ENCODE measurements at regions not wholly inside any gene's neighbourhood (a gene's known extent, or its start where the extent isn't known, plus 50 kb on each side); places are given as distances from the start of the nearest gene placed in this dataset.
A peak's percentile ranks its signal among the peaks of the same experiment; 100 is the strongest.

DNA sequence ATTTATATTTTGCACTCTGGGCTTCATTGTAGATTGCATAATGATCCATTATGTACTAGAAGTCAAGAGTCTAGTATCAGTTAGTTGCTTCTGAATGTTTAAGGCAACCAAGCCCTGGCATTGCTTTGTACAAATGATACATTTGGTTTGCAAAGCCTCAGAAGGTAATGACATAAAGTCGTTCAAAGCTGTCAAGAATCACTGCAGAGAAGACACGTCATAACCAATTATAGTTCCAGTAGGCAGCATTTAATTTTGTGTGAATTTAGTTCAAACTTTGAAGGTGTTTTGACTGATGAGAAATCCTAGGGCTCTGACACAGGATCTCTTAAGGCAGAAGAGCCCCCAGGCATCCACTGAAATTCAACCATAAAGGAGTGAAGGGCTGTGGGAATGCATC, 163.0 kb upstream of the KRR1 start:
- in situ Hi-C loops (cut with MboI; ENCODE audit: low pct_unique_long_range_greater_than_20kb in 2 of 9, low sequenced_read_pairs in 9 of 9, unreplicated experiment in 9 of 9), result no loop called here
- Histone ChIP-seq H3K4me1 (replicated peaks in 1 of 2) (peaks cover 8 to 22% of the 10 kb centered on the region in 2 donors), H3K27ac (no peak overlapping the region), H3K4me3 (no peak overlapping the region)
- WGBS, 10 experiments, result 50 to 100% (median 92%) methylated on average over 2 of the region's 2 CpGs; no CpG with 5 or more reads in 4 of the 10 experiments
- ATAC-seq (replicated peaks in 6 of 8), result no peak

DNA sequence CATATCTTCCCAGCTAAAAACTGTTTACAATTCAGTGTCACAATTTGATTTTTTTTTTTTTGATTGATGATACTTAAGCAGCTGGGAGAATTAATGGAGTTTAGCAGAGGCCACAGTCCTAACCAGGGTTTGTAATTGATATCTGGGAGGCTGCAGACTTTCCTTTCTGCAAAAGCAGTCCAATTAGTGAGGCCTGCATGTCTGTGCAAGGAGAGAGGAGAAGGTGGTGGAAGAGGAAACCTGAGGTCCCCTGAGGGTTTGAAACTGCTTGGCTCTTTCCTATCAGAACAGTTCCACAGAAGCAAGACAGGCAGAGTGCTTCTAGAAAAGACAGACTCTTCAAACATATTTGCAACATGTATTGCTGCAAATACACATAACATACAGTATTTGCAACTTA, 160.8 kb upstream of the KRR1 start:
- in situ Hi-C loops (cut with MboI; ENCODE audit: low pct_unique_long_range_greater_than_20kb in 2 of 9, low sequenced_read_pairs in 9 of 9, unreplicated experiment in 9 of 9), result no loop called here
- peak in 4 of 8 experiments; percentile 58 to 92 (median 82) for ATAC-seq (replicated peaks in 6 of 8)
- no peak overlapping the region for H3K27ac ChIP-seq
- H3K4me3 ChIP-seq, result no peak overlapping the region
- peaks cover 5 to 16% of the 10 kb centered on the region in 2 donors for H3K4me1 ChIP-seq (replicated peaks in 1 of 2)

DNA sequence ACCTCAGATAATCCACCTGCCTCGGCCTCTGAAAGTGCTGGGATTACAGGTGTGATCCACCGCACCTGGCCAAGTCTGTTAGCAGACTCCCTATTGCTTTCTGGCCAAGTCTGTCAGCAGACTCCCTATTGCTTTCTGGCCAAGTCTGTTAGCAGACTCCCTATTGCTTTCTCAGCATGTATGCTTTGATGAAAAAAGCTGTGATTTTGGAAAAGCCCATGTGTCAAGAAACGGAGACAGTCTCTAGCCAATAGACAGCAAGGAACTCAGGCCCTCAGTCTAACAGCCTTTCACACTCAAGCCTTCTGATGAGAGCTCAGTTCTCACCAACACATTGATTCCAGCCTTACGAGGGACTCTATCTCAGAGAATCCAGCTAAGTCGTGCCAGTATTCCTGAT, 158.8 kb upstream of the KRR1 start:
- no peak for ATAC-seq (replicated peaks in 6 of 8)
- no peak overlapping the region for H3K27ac ChIP-seq
- 55 to 100% (median 79%) methylated on average over 1 to 5 of the region's 5 CpGs; no CpG with 5 or more reads in 2 of the 10 experiments for WGBS, 10 experiments
- no peak overlapping the region for H3K4me3 ChIP-seq
- H3K4me1 ChIP-seq (replicated peaks in 1 of 2), result peaks cover 11 to 20% of the 10 kb centered on the region in 2 donors
- in situ Hi-C loops (cut with MboI; ENCODE audit: low pct_unique_long_range_greater_than_20kb in 2 of 9, low sequenced_read_pairs in 9 of 9, unreplicated experiment in 9 of 9), result no loop called here

DNA sequence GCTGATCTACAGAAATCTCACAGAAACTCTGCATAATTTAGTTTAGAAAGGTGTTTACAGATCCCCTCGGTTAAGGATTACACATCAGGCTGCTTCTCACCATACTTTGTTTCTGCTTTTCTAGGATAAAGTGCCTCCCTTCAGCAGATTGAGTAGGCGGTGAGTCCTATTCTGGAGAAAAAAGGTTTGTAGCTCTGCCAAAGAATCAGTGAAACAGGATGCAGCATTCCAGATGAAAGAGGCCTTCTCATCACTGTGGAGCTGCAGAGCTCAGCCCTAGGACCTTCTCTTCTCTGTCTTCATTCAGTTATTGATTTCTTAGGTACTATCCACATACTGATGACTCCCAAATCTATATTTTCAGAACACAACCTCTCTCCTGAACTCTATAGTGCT, 155.5 kb upstream of the KRR1 start:
- H3K4me1 ChIP-seq (replicated peaks in 1 of 2), result peaks cover 8 to 9% of the 10 kb centered on the region in 2 donors
- H3K27ac ChIP-seq, result no peak overlapping the region
- peak in 1 of 8 experiments; percentile 13 for ATAC-seq (replicated peaks in 6 of 8)
- 0 to 100% (median 40%) methylated on average over 1 to 2 of the region's 2 CpGs; no CpG with 5 or more reads in 1 of the 10 experiments for WGBS, 10 experiments
- no peak overlapping the region for H3K4me3 ChIP-seq
- in situ Hi-C loops (cut with MboI; ENCODE audit: low pct_unique_long_range_greater_than_20kb in 2 of 9, low sequenced_read_pairs in 9 of 9, unreplicated experiment in 9 of 9), result no loop called here

DNA sequence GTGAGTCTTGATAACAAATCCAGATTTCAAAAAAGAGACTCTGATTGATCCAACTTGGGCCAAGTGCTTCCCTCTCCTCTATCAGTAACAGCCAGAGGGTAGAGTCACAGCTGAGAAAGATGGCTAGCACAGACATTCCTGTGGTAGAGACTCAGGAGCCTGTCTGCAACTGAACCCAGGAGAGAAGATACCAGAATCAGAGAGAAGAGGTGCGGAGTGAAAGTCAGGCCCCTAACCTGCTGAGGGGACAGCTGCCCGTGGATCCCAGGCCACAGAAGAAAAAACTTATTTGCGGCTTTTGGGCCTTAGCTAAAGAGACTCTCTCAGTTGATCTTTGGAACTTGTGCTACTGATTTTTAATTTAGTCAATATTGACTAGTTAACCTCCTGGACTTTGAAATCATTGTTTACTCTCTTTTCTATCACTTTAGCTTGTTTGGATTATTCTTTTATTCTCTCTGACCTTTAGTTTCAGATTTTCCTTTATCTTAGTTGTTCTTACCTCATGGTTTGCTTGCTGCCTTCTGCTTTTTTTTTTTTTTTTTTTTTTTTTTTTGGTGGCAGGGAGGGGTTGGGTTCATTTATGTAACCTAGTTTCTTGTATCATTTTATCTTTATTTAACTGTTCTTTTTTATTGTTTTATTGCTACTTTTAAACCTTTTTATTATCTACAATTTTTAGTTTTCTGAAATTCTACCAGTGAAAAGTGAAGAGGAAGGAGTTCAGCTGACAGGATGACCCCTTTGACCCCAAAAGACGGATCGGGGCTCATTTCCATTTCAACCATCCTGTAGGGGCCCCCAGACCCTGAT, 154.9 kb upstream of the KRR1 start:
- WGBS, 10 experiments, result 7 to 90% (median 55%) methylated on average over 2 to 5 of the region's 5 CpGs
- in situ Hi-C loops (cut with MboI; ENCODE audit: low pct_unique_long_range_greater_than_20kb in 2 of 9, low sequenced_read_pairs in 9 of 9, unreplicated experiment in 9 of 9), result no loop called here
- Histone ChIP-seq H3K4me1 (replicated peaks in 1 of 2) (peaks cover 7 to 9% of the 10 kb centered on the region in 2 donors), H3K27ac (no peak overlapping the region), H3K4me3 (no peak overlapping the region)
- no peak for ATAC-seq (replicated peaks in 6 of 8)

DNA sequence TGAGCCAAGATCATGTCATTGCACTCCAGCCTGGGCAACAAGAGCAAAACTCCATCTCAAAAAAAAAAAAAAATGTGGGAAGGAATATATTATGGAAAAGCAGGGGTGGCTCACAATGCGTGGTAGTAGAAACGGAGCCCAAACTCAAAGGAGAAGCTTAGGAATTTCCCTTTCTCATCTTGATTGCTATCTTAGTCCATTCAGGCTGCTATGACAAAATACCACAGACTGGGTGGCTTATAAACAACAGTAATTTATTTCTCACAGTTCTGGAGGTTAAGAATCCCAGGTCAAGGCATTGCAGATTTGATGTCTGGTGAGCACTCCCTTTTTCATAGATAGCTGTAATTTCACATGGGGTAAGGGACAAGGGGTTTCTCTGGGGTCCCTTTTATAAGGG, 153.8 kb upstream of the KRR1 start:
- Histone ChIP-seq H3K4me3 (no peak overlapping the region), H3K4me1 (replicated peaks in 1 of 2) (peaks cover 9 to 12% of the 10 kb centered on the region in 2 donors), H3K27ac (no peak overlapping the region)
- peak in 2 of 8 experiments; percentile 67 to 88 for ATAC-seq (replicated peaks in 6 of 8)
- in situ Hi-C loops (cut with MboI; ENCODE audit: low pct_unique_long_range_greater_than_20kb in 2 of 9, low sequenced_read_pairs in 9 of 9, unreplicated experiment in 9 of 9), result no loop called here
- 0 to 100% (median 22%) methylated on average over 1 to 2 of the region's 2 CpGs; no CpG with 5 or more reads in 4 of the 10 experiments for WGBS, 10 experiments

DNA sequence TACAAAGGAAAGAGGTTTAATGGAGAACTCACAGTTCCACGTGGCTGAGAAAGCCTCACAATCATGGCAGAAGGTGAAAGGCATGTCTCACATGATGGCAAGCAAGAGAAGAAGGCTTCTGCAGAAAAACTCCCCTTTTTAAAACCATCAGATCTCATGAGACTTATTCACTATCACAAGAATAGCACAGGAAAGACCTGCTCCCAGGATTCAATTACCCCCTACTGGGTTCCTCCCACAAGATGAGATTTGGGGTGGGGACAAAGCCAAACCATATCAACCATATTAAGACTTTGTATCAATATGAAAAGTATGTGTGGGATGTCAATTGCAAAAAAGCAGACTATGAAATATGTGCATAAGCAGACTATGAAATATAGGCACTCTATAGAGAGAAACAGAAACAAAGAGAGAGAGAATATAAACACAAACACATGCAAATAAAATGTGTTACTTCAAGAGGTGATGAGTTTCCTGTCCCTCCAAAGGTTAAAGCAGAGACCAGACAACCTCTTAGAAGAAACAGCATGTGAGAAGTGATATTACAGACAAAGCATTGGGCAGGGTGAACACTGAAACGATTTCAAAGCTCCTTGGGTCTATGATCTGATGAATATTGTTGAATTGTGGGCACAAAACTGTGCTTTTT, 151.2 kb upstream of the KRR1 start:
- Histone ChIP-seq H3K27ac (no peak overlapping the region), H3K4me1 (replicated peaks in 1 of 2) (peaks cover 16 to 25% of the 10 kb centered on the region in 2 donors), H3K4me3 (no peak overlapping the region)
- WGBS, 10 experiments, result 0 to 100% (median 40%) methylated on average over 1 to 2 of the region's 2 CpGs; no CpG with 5 or more reads in 3 of the 10 experiments
- in situ Hi-C loops (cut with MboI; ENCODE audit: low pct_unique_long_range_greater_than_20kb in 2 of 9, low sequenced_read_pairs in 9 of 9, unreplicated experiment in 9 of 9), result no loop called here
- ATAC-seq (replicated peaks in 6 of 8), result no peak

DNA sequence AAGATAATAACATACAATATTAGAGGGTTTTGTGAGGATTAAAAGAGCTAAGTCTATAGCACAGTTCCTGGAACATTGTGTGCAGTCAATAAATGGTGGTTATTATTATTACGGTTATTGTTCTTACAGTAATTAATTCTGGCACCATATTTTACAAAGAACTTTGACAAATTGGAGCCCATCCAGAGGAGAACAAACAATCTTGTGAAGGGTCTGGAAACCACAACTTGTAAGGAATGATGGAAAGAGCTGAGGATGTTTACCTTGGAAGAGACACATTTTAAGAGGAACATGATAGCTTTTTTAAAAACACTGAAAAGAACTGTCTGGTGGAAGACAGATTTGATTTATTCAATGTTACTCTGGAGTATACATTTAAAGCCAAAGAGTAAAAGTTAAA, 150.5 kb upstream of the KRR1 start:
- peaks cover 10 to 21% of the 10 kb centered on the region in 2 donors for H3K4me1 ChIP-seq (replicated peaks in 1 of 2)
- 50 to 100% (median 100%) methylated on average over 1 of the region's 1 CpG for WGBS, 10 experiments
- no peak overlapping the region for H3K27ac ChIP-seq
- ATAC-seq (replicated peaks in 6 of 8), result no peak
- no peak overlapping the region for H3K4me3 ChIP-seq
- in situ Hi-C loops (cut with MboI; ENCODE audit: low pct_unique_long_range_greater_than_20kb in 2 of 9, low sequenced_read_pairs in 9 of 9, unreplicated experiment in 9 of 9), result no loop called here

DNA sequence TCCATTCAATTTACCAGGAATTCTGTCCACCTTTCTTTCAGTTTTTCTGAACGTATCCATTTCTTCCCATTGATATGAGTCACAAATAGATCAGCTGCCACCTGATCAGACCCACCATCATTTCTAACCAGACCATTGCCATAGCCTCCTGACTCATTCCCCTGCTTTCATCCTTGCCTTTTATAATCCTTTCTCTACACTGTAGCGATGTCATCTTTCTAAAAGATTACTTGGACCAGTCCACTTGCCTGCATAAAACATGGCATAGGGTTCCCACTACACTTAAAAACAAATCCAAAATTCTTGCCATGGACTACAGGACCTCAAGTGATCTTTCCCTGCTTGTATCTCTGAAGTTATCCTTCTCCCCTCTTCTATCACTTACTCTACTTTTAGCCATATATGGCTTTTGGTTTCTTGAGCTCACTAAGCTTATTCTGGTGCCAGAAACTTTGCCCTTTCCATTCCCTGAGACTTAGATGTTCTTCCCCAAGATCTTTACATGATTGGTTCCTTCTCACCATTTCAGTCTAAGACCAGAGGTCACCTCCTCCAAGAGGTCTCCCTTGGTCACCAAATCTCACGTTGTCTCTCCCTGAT, 149.5 kb upstream of the KRR1 start:
- Histone ChIP-seq H3K4me3 (no peak overlapping the region), H3K27ac (no peak overlapping the region), H3K4me1 (replicated peaks in 1 of 2) (peaks cover 7 to 18% of the 10 kb centered on the region in 2 donors)
- 59 to 100% (median 82%) methylated on average over 1 to 3 of the region's 3 CpGs for WGBS, 10 experiments
- ATAC-seq (replicated peaks in 6 of 8), result peak in 5 of 8 experiments; percentile 44 to 80 (median 69)
- in situ Hi-C loops (cut with MboI; ENCODE audit: low pct_unique_long_range_greater_than_20kb in 2 of 9, low sequenced_read_pairs in 9 of 9, unreplicated experiment in 9 of 9), result no loop called here

DNA sequence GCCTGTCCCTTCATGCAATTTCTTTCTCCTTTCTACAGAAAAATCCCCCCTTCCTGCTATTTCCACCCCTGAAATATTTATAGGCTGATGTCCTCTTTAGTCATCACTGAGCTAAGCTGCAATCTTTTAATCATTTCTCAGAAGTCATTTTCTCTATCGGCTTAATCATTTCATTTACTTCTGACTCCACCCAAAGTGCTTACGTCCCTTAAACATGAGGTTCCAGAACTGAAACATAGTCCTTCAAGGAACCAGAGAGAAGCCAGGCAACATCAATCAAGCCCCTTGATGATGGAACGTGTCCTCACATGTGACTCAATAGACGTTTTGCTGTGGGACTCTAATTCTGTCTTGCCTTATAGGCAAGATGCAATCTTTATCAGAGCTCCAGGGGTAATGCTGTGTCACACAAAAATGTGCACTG, 148.7 kb upstream of the KRR1 start:
- in situ Hi-C loops (cut with MboI; ENCODE audit: low pct_unique_long_range_greater_than_20kb in 2 of 9, low sequenced_read_pairs in 9 of 9, unreplicated experiment in 9 of 9), result no loop called here
- ATAC-seq (replicated peaks in 6 of 8), result peak in 7 of 8 experiments; percentile 30 to 93 (median 86)

DNA sequence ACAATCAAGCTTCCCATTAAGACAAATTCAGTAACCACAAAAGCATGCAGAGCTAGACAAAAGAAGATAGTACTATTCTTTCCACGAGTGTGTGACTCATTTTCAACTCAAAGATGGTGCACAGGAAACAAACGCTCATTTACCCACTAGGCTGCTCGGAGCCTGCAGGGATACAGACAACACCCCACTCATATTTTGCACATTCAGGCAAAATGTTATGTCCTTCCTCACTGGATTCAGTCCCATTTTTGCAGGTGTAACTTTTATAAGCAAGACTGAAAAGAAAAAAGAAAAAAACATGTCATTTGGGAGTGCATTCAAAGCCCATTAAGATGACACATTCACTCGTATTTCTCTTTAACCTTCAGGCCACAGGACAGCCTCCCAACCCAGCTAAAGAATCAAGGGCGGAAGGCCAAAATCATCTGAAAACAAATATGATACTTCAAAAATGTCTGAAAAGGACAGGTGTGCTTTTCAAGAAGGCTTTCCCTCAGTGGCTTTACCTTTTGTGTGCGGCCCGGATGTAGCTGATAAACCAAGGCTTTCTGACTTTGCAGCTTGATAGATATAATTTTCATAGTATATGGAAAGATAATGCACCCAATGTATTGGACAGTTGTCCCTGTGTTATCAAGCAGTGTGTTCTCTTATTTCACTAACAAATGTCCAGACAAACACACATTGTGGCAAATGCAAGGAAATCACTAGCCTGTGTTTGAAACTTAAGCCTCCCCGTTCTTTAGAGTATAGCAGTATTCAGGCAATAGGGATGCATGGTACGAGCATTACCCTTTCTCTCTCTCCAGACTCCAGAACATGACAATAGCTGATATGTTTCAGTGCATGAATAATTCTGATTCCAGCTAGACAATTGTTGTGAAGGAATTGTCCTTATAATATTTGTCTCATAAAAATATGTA, 147.8 kb upstream of the KRR1 start:
- Histone ChIP-seq H3K4me3 (no peak overlapping the region), H3K27ac (no peak overlapping the region), H3K4me1 (replicated peaks in 1 of 2) (peaks cover 7 to 18% of the 10 kb centered on the region in 2 donors)
- in situ Hi-C loops (cut with MboI; ENCODE audit: low pct_unique_long_range_greater_than_20kb in 2 of 9, low sequenced_read_pairs in 9 of 9, unreplicated experiment in 9 of 9), result no loop called here
- WGBS, 10 experiments, result 0 to 78% (median 61%) methylated on average over 1 to 9 of the region's 9 CpGs
- peak in 7 of 8 experiments; percentile 44 to 63 (median 50) for ATAC-seq (replicated peaks in 6 of 8)

More for the DNA sequence above, 148.7 kb upstream of the KRR1 start:
- Histone ChIP-seq H3K4me1 (replicated peaks in 1 of 2) (peaks cover 7 to 18% of the 10 kb centered on the region in 2 donors), H3K4me3 (no peak overlapping the region), H3K27ac (no peak overlapping the region)
- WGBS, 10 experiments, result 0 to 80% (median 66%) methylated on average over 1 to 4 of the region's 4 CpGs; no CpG with 5 or more reads in 1 of the 10 experiments

DNA sequence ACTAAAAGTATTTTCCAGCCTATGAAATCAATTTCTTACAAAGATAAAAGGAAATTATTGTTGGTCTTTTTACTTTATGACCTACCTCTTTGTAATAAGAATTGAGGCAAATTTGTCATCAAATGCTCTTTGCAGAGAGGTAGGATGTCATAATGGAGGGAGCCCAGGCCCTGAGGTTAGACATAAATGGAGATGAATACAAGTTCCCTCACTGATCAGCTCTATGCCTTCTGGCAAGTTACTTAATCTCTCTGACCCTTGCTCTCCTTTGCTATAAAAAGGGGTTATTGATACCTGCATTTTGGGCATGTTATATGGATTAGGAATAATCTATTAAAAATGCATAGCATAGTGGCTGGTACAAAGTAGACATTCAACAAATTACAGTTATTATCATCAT, 146.9 kb upstream of the KRR1 start:
- no peak overlapping the region for H3K4me3 ChIP-seq
- in situ Hi-C loops (cut with MboI; ENCODE audit: low pct_unique_long_range_greater_than_20kb in 2 of 9, low sequenced_read_pairs in 9 of 9, unreplicated experiment in 9 of 9), result no loop called here
- H3K4me1 ChIP-seq (replicated peaks in 1 of 2), result peaks cover 7 to 18% of the 10 kb centered on the region in 2 donors
- ATAC-seq (replicated peaks in 6 of 8), result no peak
- no peak overlapping the region for H3K27ac ChIP-seq
